ENCODE measurements at regions not wholly inside any gene's neighbourhood (a gene's known extent, or its start where the extent isn't known, plus 50 kb on each side); places are given as distances from the start of the nearest gene placed in this dataset.

DNA sequence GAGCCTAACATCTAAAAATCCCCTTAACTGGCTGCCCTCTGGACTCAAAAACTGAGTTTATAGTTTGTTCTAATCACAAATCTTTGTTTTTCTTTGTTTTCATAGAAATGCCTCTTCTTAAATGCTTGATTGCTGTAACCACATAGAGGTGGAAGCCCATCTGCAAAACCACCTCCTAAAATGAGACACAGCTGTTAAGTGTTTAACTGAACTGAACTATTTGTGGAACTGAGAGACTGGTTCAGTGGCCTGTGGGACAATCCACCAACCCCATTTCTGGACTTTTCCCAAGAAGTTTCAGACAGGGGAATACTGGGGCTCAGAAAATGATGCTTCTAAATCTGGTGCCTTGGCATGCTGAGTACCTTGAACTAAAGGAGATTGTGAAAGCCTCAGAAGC is 50.9 kb upstream of the TM9SF2 start:
- no peak for TF ChIP-seq CTCF (conservative IDR thresholded peaks at IDR 0.05; ENCODE audit: low read depth, low read length)
- no peak for TF ChIP-seq RCOR1 (IDR thresholded peaks at IDR 0.05; ENCODE audit: insufficient replicate concordance, low read length)
- TF ChIP-seq, protein P1, sequence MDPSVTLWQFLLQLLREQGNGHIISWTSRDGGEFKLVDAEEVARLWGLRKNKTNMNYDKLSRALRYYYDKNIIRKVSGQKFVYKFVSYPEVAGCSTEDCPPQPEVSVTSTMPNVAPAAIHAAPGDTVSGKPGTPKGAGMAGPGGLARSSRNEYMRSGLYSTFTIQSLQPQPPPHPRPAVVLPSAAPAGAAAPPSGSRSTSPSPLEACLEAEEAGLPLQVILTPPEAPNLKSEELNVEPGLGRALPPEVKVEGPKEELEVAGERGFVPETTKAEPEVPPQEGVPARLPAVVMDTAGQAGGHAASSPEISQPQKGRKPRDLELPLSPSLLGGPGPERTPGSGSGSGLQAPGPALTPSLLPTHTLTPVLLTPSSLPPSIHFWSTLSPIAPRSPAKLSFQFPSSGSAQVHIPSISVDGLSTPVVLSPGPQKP (IDR thresholded peaks at IDR 0.05; ENCODE audit: borderline replicate concordance, low read depth, low read length): no peak
- no peak for TF ChIP-seq RFX5 (IDR thresholded peaks at IDR 0.05; ENCODE audit: low read depth, low read length)
